Liver (tissue), 3 donors: ENCODE measurements at regions not wholly inside any gene's neighbourhood (a gene's known extent, or its start where the extent isn't known, plus 50 kb on each side); places are given as distances from the start of the nearest gene placed in this dataset.

Experiments
- MAX ChIP-seq: IDR thresholded peaks from 2 replicates; pipeline ENCODE4 v1.6.1; 2016; ENCODE audit warnings: antibody characterized with exemption
- RXRA ChIP-seq, 2 donors: IDR thresholded peaks; 2 replicates each; pipeline ENCODE4 v1.6.1; 2017 to 2018; ENCODE audit warnings: antibody characterized with exemption in 2 of 2, mild to moderate bottlenecking in 1 of 2
- SP1 ChIP-seq: IDR thresholded peaks from 2 replicates; pipeline ENCODE4 v1.6.1; 2018; ENCODE audit warnings: antibody characterized with exemption, mild to moderate bottlenecking
- TF ChIP-seq, protein P1 (sequence below): IDR thresholded peaks from 2 replicates; pipeline ENCODE4 v1.6.1; 2016; ENCODE audit warnings: antibody characterized with exemption, mild to moderate bottlenecking
- TF ChIP-seq, protein P2 (sequence below): fragments of 150-350 bp; IDR thresholded peaks from 2 replicates; pipeline ENCODE4 v1.5.1; 2017; ENCODE audit warnings: improper control_type of control experiment, low read depth, low read length; ENCODE audit not compliant: missing input control
- TF ChIP-seq, protein P3 (sequence below): IDR thresholded peaks from 2 replicates; pipeline ENCODE4 v1.6.1; 2016; ENCODE audit warnings: antibody characterized with exemption
- TF ChIP-seq, protein P4 (sequence below): IDR thresholded peaks from 2 replicates; pipeline ENCODE4 v1.6.1; 2016; ENCODE audit warnings: antibody characterized with exemption
- donor health status: healthy.
- donor health status: healthy.

DNA sequence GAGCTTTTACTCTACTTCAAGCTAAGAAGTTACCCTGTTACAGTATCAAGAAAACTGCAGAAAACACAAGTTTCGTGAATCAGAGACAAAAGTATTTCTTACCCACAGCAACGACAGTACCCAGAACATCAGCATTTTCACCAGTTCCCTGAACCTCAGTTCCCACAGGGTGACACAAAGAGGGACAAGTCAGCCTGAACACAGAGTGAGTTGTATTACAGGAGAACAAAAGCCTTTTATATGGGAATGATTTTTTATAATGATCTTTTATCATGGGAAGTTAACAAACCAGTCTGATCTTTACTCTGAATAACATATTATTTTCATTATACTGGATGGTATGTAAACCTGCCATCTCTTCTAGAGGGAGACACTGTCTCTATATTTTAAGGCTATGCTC lies 139.0 kb upstream of the ITGA1 start:
- TF ChIP-seq, protein P1, sequence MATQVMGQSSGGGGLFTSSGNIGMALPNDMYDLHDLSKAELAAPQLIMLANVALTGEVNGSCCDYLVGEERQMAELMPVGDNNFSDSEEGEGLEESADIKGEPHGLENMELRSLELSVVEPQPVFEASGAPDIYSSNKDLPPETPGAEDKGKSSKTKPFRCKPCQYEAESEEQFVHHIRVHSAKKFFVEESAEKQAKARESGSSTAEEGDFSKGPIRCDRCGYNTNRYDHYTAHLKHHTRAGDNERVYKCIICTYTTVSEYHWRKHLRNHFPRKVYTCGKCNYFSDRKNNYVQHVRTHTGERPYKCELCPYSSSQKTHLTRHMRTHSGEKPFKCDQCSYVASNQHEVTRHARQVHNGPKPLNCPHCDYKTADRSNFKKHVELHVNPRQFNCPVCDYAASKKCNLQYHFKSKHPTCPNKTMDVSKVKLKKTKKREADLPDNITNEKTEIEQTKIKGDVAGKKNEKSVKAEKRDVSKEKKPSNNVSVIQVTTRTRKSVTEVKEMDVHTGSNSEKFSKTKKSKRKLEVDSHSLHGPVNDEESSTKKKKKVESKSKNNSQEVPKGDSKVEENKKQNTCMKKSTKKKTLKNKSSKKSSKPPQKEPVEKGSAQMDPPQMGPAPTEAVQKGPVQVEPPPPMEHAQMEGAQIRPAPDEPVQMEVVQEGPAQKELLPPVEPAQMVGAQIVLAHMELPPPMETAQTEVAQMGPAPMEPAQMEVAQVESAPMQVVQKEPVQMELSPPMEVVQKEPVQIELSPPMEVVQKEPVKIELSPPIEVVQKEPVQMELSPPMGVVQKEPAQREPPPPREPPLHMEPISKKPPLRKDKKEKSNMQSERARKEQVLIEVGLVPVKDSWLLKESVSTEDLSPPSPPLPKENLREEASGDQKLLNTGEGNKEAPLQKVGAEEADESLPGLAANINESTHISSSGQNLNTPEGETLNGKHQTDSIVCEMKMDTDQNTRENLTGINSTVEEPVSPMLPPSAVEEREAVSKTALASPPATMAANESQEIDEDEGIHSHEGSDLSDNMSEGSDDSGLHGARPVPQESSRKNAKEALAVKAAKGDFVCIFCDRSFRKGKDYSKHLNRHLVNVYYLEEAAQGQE: no peak
- TF ChIP-seq, protein P2, sequence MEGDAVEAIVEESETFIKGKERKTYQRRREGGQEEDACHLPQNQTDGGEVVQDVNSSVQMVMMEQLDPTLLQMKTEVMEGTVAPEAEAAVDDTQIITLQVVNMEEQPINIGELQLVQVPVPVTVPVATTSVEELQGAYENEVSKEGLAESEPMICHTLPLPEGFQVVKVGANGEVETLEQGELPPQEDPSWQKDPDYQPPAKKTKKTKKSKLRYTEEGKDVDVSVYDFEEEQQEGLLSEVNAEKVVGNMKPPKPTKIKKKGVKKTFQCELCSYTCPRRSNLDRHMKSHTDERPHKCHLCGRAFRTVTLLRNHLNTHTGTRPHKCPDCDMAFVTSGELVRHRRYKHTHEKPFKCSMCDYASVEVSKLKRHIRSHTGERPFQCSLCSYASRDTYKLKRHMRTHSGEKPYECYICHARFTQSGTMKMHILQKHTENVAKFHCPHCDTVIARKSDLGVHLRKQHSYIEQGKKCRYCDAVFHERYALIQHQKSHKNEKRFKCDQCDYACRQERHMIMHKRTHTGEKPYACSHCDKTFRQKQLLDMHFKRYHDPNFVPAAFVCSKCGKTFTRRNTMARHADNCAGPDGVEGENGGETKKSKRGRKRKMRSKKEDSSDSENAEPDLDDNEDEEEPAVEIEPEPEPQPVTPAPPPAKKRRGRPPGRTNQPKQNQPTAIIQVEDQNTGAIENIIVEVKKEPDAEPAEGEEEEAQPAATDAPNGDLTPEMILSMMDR: no peak
- TF ChIP-seq RXRA (IDR thresholded peaks at IDR 0.05) (no peak), SP1 (no peak), MAX (no peak)
- TF ChIP-seq, protein P3, sequence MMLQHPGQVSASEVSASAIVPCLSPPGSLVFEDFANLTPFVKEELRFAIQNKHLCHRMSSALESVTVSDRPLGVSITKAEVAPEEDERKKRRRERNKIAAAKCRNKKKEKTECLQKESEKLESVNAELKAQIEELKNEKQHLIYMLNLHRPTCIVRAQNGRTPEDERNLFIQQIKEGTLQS: no peak
- TF ChIP-seq, protein P4, sequence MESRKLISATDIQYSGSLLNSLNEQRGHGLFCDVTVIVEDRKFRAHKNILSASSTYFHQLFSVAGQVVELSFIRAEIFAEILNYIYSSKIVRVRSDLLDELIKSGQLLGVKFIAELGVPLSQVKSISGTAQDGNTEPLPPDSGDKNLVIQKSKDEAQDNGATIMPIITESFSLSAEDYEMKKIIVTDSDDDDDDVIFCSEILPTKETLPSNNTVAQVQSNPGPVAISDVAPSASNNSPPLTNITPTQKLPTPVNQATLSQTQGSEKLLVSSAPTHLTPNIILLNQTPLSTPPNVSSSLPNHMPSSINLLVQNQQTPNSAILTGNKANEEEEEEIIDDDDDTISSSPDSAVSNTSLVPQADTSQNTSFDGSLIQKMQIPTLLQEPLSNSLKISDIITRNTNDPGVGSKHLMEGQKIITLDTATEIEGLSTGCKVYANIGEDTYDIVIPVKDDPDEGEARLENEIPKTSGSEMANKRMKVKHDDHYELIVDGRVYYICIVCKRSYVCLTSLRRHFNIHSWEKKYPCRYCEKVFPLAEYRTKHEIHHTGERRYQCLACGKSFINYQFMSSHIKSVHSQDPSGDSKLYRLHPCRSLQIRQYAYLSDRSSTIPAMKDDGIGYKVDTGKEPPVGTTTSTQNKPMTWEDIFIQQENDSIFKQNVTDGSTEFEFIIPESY: no peak
